NCI-H128 (cell line): ENCODE measurements at regions not wholly inside any gene's neighbourhood (a gene's known extent, or its start where the extent isn't known, plus 50 kb on each side); places are given as distances from the start of the nearest gene placed in this dataset.

ENCODE experiments used
- DNase-seq: peaks from one replicate; lab custom pipeline; 2025; ENCODE audit not compliant: unreplicated experiment; lab: John Stamatoyannopoulos, UW

GRCh38 chr6:100184473-100184872 is 190.4 kb upstream of the MCHR2 start:
- no peak for DNase-seq

GRCh38 chr6:100182313-100182712 is 188.3 kb upstream of the MCHR2 start:
- DNase-seq, result no peak

GRCh38 chr6:100181309-100181708 is 187.3 kb upstream of the MCHR2 start:
- DNase-seq, result no peak

GRCh38 chr6:100179576-100179975 is 185.6 kb upstream of the MCHR2 start:
- DNase-seq, result no peak

- DNase-seq, result no peak
These were observed 183.9 kb upstream of the MCHR2 start for GRCh38 chr6:100177956-100178355.

- DNase-seq, result no peak
These were observed 183.1 kb upstream of the MCHR2 start for GRCh38 chr6:100176951-100177710.

- no peak for DNase-seq
These were observed 182.4 kb upstream of the MCHR2 start for GRCh38 chr6:100176311-100176950.

GRCh38 chr6:100175814-100176310 is 181.8 kb upstream of the MCHR2 start:
- DNase-seq, result no peak

GRCh38 chr6:100173211-100173610 is 179.2 kb upstream of the MCHR2 start:
- DNase-seq, result no peak

GRCh38 chr6:100172322-100172713 is 178.3 kb upstream of the MCHR2 start:
- DNase-seq, result no peak

- DNase-seq, result no peak
These were observed 177.7 kb upstream of the MCHR2 start for GRCh38 chr6:100171533-100172321.

- DNase-seq, result no peak
These were observed 174.1 kb upstream of the MCHR2 start for GRCh38 chr6:100168148-100168547.

GRCh38 chr6:100167585-100167984 is 173.6 kb upstream of the MCHR2 start:
- DNase-seq, result no peak

GRCh38 chr6:100166956-100167355 is 172.9 kb upstream of the MCHR2 start:
- no peak for DNase-seq

- no peak for DNase-seq
These were observed 171.4 kb upstream of the MCHR2 start for GRCh38 chr6:100165442-100165841.

GRCh38 chr6:100163035-100163434 is 169.0 kb upstream of the MCHR2 start:
- DNase-seq, result no peak

GRCh38 chr6:100161782-100162365 is 167.9 kb upstream of the MCHR2 start:
- no peak for DNase-seq

GRCh38 chr6:100160930-100161329 is 166.9 kb upstream of the MCHR2 start:
- DNase-seq, result peak; percentile 52

GRCh38 chr6:100155141-100155540 is 161.1 kb upstream of the MCHR2 start:
- DNase-seq, result no peak

- DNase-seq, result no peak
These were observed 159.7 kb upstream of the MCHR2 start for GRCh38 chr6:100153636-100154275.

- DNase-seq, result no peak
These were observed 158.2 kb upstream of the MCHR2 start for GRCh38 chr6:100152201-100152600.
